NCI-H526 (cell line): ENCODE measurements at regions not wholly inside any gene's neighbourhood (a gene's known extent, or its start where the extent isn't known, plus 50 kb on each side); places are given as distances from the start of the nearest gene placed in this dataset.
"Not testable (repeated sequence)": the region's sequence is repeated elsewhere in the genome, so short reads cannot be mapped to it uniquely, and the experiment has no call there.

Source experiments
- DNase-seq, 2 experiments: peaks; one replicate each; lab custom pipeline; 2025; lab: John Stamatoyannopoulos, UW

- peak in 1 of 2 experiments; percentile 44 for DNase-seq
These were observed 132.7 kb upstream of the GMDS start for GRCh38 chr6:2378046-2378657.

- DNase-seq: no peak
These were observed 131.3 kb upstream of the GMDS start for GRCh38 chr6:2376429-2377355.

DNA sequence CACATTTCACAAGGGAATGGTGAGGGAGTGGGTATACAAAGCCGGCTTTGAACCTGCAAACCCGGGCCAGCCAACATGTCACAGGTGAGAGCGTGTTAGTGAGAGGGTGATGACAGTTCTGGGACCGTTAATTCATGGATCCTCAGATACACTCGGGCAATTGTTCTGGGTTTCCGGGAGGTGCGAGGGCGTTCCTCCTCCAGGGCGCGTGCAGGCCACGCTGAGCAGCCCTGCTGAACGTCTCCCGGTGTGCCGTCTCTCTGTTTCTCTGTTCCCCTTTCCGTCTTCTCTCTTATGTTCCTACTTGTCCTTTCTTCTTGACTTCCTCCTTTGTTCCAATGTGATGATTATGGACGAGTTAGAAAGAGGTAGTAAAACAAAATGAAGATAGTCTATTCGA is 130.0 kb upstream of the GMDS start:
- DNase-seq: no peak

- no peak for DNase-seq
These were observed 124.2 kb upstream of the GMDS start for GRCh38 chr6:2369606-2370005.

- DNase-seq: no peak
These were observed 117.8 kb upstream of the GMDS start for GRCh38 chr6:2363211-2363610.

GRCh38 chr6:2361195-2361594 is 115.8 kb upstream of the GMDS start:
- no peak for DNase-seq

DNA sequence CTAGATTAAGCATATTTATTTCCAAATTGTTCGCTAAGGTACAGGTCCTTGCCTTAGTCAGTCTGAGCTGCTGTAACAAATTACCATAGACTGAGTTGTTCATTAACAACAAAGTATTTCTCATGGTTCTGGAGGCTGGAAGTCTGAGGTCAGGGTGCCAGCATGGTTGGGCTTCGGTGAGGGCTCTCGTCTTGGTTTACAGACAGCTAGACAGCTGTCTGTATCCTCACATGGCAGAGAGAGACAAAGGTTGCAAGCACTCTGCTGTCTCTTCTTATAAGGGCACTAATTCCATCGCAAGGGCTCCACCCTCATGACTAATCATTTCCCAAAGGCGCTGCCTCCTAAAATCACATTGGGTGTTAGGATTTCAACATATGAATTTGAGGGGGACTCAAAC is 115.3 kb upstream of the GMDS start:
- no peak for DNase-seq

DNA sequence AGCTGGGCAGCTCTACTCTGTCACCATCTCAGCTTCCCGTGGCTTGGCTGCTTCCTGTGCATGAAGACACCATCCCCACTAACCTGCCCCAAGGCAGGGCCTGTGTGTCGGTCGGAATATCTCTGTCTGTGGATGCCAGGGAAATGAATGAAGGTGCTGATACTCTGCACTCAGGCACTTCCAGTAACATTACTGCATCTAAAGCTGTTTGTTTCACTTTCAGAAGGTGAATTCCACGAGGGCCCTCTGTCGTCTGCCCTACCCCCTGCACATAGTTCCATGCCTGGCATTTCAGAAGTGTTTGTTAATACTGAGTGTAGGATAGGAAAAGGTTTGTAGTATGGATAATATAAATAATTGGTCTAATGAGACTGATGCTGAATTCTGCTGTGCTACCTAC is 114.7 kb upstream of the GMDS start:
- no peak for DNase-seq

DNA sequence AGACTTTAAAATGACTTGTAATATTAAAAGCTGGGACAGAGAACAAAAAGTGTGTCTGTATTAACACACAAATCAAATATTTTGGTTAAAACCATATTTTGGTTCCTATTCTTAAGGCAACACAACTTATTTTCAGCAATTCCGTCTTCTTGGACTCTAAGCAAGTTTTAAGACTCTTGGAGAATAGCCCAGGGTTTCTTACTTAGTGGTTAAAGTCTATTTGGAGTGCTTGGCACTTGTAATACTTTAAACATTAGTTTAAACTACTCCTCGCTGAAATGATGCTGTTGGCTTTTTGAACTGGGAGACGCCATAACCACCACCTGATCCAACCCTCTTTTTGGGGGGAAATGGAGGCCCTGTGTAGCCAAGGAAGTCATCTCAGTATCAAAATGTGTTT is 109.7 kb upstream of the GMDS start:
- no peak for DNase-seq

GRCh38 chr6:2354138-2354491 is 108.7 kb upstream of the GMDS start:
- no peak for DNase-seq

DNA sequence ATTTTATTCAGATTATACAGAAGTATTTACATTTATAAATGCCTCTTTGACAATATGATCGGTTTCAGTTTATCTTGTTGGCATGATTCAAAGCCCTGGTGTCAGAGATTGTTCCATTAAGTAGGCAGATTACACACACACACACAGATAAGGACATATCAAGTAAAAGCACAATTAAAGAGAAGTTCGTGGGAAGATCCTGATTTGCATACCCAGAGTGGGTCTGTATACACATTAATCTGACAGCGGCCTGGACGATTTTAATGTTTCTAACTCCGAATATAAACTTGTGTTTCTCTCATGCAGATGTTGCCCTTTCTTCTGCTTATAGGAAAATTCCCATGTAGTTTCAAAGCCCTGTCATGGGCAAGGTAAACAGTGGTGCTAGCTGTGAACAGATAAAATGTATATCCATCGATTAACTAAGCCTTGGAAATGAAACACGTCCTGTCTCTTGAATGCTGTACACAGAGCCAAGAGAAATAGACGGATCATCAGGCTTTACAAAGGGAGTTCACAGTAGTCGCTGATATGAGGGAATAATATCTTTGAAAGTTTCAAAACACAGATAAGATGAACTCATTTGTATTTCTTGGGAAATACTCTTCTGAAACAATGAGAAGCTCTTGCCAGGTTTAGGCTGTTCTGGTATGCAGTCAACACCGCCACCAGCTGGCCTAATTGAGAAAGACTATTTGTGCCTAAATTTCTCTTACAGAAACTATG is 108.2 kb upstream of the GMDS start:
- DNase-seq: peak; percentile 61 to 76

GRCh38 chr6:2351807-2352431 is 106.5 kb upstream of the GMDS start:
- no peak for DNase-seq

DNA sequence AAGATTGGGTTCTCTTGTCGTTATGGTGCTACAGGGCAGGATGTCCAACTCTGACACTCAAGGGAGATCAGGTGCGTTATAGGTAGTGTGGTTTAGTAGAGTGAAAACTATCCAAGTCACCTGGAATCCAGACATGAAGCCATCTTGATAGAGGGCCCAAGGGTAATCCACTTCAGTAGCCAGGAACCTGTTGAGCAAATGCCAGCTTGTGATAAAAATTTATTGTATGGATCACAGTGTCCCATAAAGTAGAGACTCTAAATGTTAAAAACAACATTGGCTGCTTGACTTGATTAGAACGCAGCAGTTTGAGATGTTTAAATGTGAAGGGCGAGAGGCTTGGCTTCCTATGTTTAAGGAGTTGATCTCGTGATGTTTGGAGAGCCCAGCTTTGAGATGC is 105.7 kb upstream of the GMDS start:
- no peak for DNase-seq

DNA sequence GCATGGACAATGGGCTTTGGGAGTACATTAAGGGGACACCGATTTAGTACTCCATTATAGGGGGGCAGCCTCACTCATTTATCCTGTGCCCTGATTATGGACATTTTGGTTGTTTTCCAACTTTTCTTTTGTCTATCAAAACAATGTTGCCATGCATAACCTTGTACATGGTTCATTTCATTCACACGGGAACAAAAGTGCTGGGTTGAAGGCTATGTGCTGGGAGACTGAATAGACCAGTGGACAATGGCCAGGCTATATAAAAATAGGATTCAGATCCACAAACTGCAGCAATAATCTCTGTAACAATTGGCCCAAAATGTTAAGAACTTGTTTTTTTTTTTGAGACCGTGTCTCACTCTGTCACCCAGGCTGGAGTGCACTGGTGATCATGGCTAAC is 100.7 kb upstream of the GMDS start:
- no peak for DNase-seq

DNA sequence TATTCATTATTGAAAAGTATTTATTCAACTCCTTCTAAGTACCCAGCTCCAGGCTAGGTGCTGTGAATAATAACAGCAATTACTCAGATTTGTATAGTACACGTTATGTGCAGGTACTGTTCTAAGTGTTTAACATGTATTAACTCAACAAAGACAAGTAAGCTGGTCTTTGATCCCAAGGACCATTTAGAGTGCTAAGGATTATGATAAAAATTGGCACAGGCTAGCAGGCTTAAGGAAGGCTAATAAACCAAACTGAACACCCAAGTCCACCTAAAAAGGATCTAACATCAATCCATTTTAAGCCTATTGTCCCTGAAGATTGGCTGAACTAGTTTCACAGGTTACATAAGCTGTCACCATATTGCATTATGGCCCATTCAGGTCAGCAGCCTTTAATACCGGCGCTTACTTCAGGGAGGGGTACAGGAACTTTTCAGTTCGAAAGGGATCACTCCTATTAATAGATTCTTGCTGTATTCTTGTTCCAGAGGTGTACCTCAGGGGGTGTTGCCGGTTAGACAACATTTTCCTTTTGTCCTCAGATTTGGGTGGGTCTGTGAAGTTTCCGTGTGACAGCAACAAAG is 99.0 kb upstream of the GMDS start:
- no peak for DNase-seq

DNA sequence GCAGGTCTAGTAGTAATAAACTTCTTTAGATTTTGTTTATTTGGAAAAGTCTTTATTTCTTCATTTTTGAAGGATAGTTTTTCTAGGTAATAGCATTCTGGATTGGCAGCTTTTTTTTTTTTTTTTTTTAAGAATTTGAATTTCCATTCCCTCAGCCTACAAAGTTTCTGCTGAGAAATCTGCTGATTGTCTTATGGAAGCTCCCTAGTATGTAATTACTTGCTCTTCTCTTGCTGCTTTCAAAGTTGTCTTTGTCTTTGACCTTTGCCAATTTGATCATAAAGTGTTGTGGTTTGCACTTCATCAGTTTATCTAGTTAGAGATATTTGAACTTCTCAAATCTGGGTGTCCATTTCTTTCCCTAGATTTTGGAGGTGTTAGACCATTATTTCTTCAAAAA is 82.2 kb upstream of the GMDS start:
- no peak for DNase-seq

DNA sequence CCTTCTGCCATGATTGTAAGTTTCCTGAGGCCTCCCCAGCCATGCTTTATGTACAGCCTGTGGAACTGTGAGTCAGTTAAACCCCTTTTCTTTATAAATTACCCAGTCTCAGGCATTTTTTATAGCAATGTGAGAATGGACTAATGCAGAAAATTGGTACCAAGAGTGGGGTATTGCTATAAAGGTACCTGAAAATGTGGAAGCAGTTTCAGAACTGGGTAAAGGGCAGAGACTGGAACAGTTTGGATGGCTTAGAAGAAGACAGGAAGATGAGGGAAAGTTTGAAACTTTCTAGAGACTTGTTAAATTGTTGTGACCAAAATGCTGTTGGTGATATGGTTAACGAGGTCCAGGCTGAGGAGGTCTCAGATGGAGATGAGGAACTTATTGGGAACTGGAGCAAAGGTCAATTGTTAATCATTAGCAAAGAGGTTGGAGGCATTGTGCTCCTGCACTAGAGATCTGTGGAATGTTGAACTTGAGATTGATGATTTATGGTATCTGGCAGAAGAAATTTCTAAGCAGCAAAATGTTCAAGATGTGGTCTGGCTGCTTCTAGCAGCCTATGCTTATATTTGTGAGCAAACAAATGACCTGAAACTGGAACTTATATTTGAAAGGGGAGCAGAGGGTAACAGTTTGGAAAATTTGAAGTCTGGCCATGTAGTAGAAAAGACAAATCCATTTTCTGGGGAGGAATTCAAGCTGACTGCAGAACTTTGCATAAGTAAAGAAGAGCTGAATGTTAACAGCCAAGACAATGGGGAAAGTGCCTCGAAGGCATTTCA is 79.0 kb upstream of the GMDS start:
- DNase-seq: no peak

GRCh38 chr6:2317498-2317897 is 72.1 kb upstream of the GMDS start:
- DNase-seq: not testable (repeated sequence)

DNA sequence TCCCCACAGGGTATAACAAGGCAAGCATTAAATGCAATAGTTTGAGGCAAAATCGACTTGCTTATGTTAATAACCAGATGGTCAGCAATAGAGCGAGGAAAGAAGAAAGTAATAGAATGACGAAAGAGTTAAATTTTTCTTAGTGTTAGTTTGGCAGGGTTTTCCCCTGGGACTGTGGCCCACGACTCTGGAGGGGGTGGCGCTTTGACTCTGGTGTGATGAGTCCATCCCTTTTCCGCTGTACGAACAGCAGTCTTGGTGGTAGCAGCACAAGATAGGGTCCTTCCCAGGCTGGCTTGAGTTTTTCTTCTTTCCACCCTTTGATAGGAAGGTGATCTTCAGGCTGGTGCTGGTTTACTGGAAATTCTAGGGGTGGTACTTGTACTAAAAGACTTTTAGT is 69.2 kb upstream of the GMDS start:
- no peak for DNase-seq

- DNase-seq: no peak
These were observed 64.6 kb upstream of the GMDS start for GRCh38 chr6:2310042-2310441.

GRCh38 chr6:2309122-2309521 is 63.7 kb upstream of the GMDS start:
- no peak for DNase-seq
